WTC11 (cell line): ENCODE measurements at regions not wholly inside any gene's neighbourhood (a gene's known extent, or its start where the extent isn't known, plus 50 kb on each side); places are given as distances from the start of the nearest gene placed in this dataset.

Experiments used
- ATAC-seq: fragments of 200-7000 bp; cut with Tn5 transposase; 2 replicates; pipeline ENCODE4 v1.10.0; 2021; ENCODE audit warnings: mild to moderate bottlenecking, moderate library complexity
- CTCF ChIA-PET: fragments of 300-600 bp; sonication (Branson Sonifier 250); formaldehyde crosslinking; loops from one replicate; lab custom pipeline; 2021; ENCODE audit warnings: antibody characterized with exemption; lab: Charles Lee
- POLR2A ChIA-PET: fragments of 350-600 bp; sonication (Branson Sonifier 250); formaldehyde crosslinking; loops from one replicate; lab custom pipeline; 2021; ENCODE audit warnings: antibody characterized with exemption; lab: Charles Lee
- DNase-seq: peaks from one replicate; pipeline ENCODE4 v3.0.0; 2021; ENCODE audit warnings: low spot score
- H3K27ac Mint-ChIP-seq: 2 replicates; pipeline ENCODE4 v1.8.0; 2021; ENCODE audit warnings: mixed read lengths
- H3K27me3 Mint-ChIP-seq: 2 replicates; pipeline ENCODE4 v1.8.0; 2021; ENCODE audit warnings: low read depth, mild to moderate bottlenecking, moderate library complexity, mixed read lengths
- H3K36me3 Mint-ChIP-seq: 2 replicates; pipeline ENCODE4 v1.8.0; 2021; ENCODE audit warnings: mixed read lengths
- H3K4me1 Mint-ChIP-seq: 2 replicates; pipeline ENCODE4 v1.8.0; 2022; ENCODE audit warnings: mixed read lengths
- H3K4me3 Mint-ChIP-seq: 2 replicates; pipeline ENCODE4 v1.8.0; 2021; ENCODE audit warnings: mild to moderate bottlenecking, moderate library complexity, mixed read lengths
- H3K9me3 Mint-ChIP-seq: 2 replicates; pipeline ENCODE4 v1.8.0; 2021; ENCODE audit warnings: mixed read lengths
- ARID4B ChIP-seq: sonication (generic); formaldehyde crosslinking; IDR thresholded peaks from 2 replicates; pipeline ENCODE4 v1.8.0; 2023; ENCODE audit warnings: missing genetic modification reagents, mild to moderate bottlenecking, borderline replicate concordance
- CBFB ChIP-seq: sonication (generic); formaldehyde crosslinking; IDR thresholded peaks from 2 replicates; pipeline ENCODE4 v1.8.1; 2022; ENCODE audit warnings: mild to moderate bottlenecking, low read depth, missing genetic modification reagents
- E2F5 ChIP-seq: sonication (generic); formaldehyde crosslinking; IDR thresholded peaks from 2 replicates; pipeline ENCODE4 v1.8.1; 2022; ENCODE audit warnings: mild to moderate bottlenecking, moderate library complexity, missing genetic modification reagents
- ESRRA ChIP-seq: sonication (generic); formaldehyde crosslinking; IDR thresholded peaks from 2 replicates; pipeline ENCODE4 v1.8.1; 2022; ENCODE audit warnings: mild to moderate bottlenecking, missing genetic modification reagents, borderline replicate concordance
- FOXP1 ChIP-seq: sonication (generic); formaldehyde crosslinking; IDR thresholded peaks from 2 replicates; pipeline ENCODE4 v1.8.0; 2022; ENCODE audit warnings: missing genetic modification reagents, mild to moderate bottlenecking, moderate library complexity, borderline replicate concordance
- IRF2 ChIP-seq: sonication (generic); formaldehyde crosslinking; IDR thresholded peaks from 2 replicates; pipeline ENCODE4 v1.8.0; 2022; ENCODE audit warnings: low read depth, missing genetic modification reagents, borderline replicate concordance
- KAT7 ChIP-seq: sonication (generic); formaldehyde crosslinking; IDR thresholded peaks from 2 replicates; pipeline ENCODE4 v1.8.1; 2023; ENCODE audit warnings: missing genetic modification reagents, mild to moderate bottlenecking, borderline replicate concordance
- MYBL2 ChIP-seq: sonication (generic); formaldehyde crosslinking; IDR thresholded peaks from 2 replicates; pipeline ENCODE4 v1.8.1; 2023; ENCODE audit warnings: mild to moderate bottlenecking, moderate library complexity, missing genetic modification reagents
- NR3C1 ChIP-seq: sonication (generic); formaldehyde crosslinking; conservative IDR thresholded peaks from 2 replicates; pipeline ENCODE4 v1.8.1; 2023; ENCODE audit warnings: low read depth, mild to moderate bottlenecking, missing genetic modification reagents
- PRDM15 ChIP-seq: sonication (generic); formaldehyde crosslinking; IDR thresholded peaks from 2 replicates; pipeline ENCODE4 v1.8.0; 2022; ENCODE audit warnings: missing genetic modification reagents
- TCF7 ChIP-seq: sonication (generic); formaldehyde crosslinking; IDR thresholded peaks from 2 replicates; pipeline ENCODE4 v1.8.0; 2022; ENCODE audit warnings: mild to moderate bottlenecking, low read depth, missing genetic modification reagents, moderate library complexity
- ZBTB21 ChIP-seq: sonication (generic); formaldehyde crosslinking; IDR thresholded peaks from 2 replicates; pipeline ENCODE4 v1.8.1; 2023; ENCODE audit warnings: mild to moderate bottlenecking, missing genetic modification reagents, borderline replicate concordance
- ZMAT4 ChIP-seq: fragments of 250-450 bp; sonication (Bioruptor Pico); IDR thresholded peaks from 2 replicates; pipeline ENCODE4 v1.9.0; 2021; ENCODE audit warnings: mild to moderate bottlenecking
- ZNF317 ChIP-seq: sonication (generic); formaldehyde crosslinking; IDR thresholded peaks from 2 replicates; pipeline ENCODE4 v1.8.1; 2023; ENCODE audit warnings: low read depth, mild to moderate bottlenecking, moderate library complexity, missing genetic modification reagents, borderline replicate concordance
- ZNF512 ChIP-seq: sonication (generic); formaldehyde crosslinking; IDR thresholded peaks from 2 replicates; pipeline ENCODE4 v1.8.1; 2022; ENCODE audit warnings: missing genetic modification reagents, borderline replicate concordance

GRCh38 chr14:54186821-54187763, 209.7 kb upstream of the CDKN3 start:
- POLR2A ChIA-PET: interaction anchor here (0.5 kb wide), 1 partner anchor 157 kb away, joined by 3 read pairs; no protein-coding TSS in a partner anchor
- Mint-ChIP-seq H3K27ac (no peak overlapping the region), H3K9me3 (no peaks in the 10 kb centered on the region), H3K4me1 (peaks cover 16% of the 10 kb centered on the region), H3K4me3 (no peak overlapping the region), H3K27me3 (peaks cover 9% of the 10 kb centered on the region), H3K36me3 (no peaks in the 10 kb centered on the region)
- no peak for TF ChIP-seq ARID4B (CRISPR knock-in tag)
- TF ChIP-seq TCF7 (CRISPR knock-in tag): no peak
- TF ChIP-seq ZMAT4 (CRISPR knock-in tag): no peak
- TF ChIP-seq MYBL2: no peak
- no peak for TF ChIP-seq ZBTB21 (CRISPR knock-in tag)
- no peak for TF ChIP-seq ESRRA (CRISPR knock-in tag)
- no peak for TF ChIP-seq NR3C1 (CRISPR knock-in tag)
- DNase-seq (no peak), ATAC-seq (peak; percentile 47; the same call in 1 of the 2 replicates)
- CTCF ChIA-PET: interaction anchor here (1.3 to 3.2 kb wide), 7 partner anchors 10 to 257 kb away, joined by 3 to 24 read pairs (median 4); no protein-coding TSS in a partner anchor

- CTCF ChIA-PET: interaction anchor here (0.6 to 3.2 kb wide), 6 partner anchors 13 to 259 kb away, joined by 3 to 24 read pairs (median 10); no protein-coding TSS in a partner anchor
- no peaks in the 10 kb centered on the region for H3K9me3 Mint-ChIP-seq
- DNase-seq (no peak), ATAC-seq (no peak)
- H3K36me3 Mint-ChIP-seq: no peaks in the 10 kb centered on the region
- peaks cover 9% of the 10 kb centered on the region for H3K27me3 Mint-ChIP-seq
- no peak overlapping the region for H3K27ac Mint-ChIP-seq
- peaks cover 16% of the 10 kb centered on the region for H3K4me1 Mint-ChIP-seq
- no peak overlapping the region for H3K4me3 Mint-ChIP-seq
- POLR2A ChIA-PET: interaction anchor here (0.5 kb wide), 1 partner anchor 156 kb away, joined by 3 read pairs; no protein-coding TSS in a partner anchor
- TF ChIP-seq CBFB (CRISPR knock-in tag) (no peak), ZNF512 (CRISPR knock-in tag) (no peak), ZBTB21 (CRISPR knock-in tag) (no peak), ZNF317 (CRISPR knock-in tag) (no peak), PRDM15 (no peak), KAT7 (CRISPR knock-in tag) (no peak), ESRRA (CRISPR knock-in tag) (no peak), FOXP1 (CRISPR knock-in tag) (no peak), E2F5 (CRISPR knock-in tag) (no peak), IRF2 (no peak)
Measured at GRCh38 chr14:54188064-54188666, 208.6 kb upstream of the CDKN3 start.
